Thyroid gland (tissue), 4 donors: ENCODE measurements at regions not wholly inside any gene's neighbourhood (a gene's known extent, or its start where the extent isn't known, plus 50 kb on each side); places are given as distances from the start of the nearest gene placed in this dataset.
A peak's percentile ranks its signal among the peaks of the same experiment; 100 is the strongest.

ENCODE experiments used
- DNase-seq, 2 donors: peaks; one replicate each; pipeline ENCODE4 v3.0.0-alpha.2; 2019
- H3K27ac ChIP-seq, 3 donors: fragments of 200-600 bp; sonication (generic); 1 replicate in 2 of 3; 2 replicates in 1 of 3; pipeline ENCODE4 v1.5.1; 2016 to 2019; ENCODE audit warnings: mild to moderate bottlenecking in 1 of 3, moderate library complexity in 1 of 3
- H3K27me3 ChIP-seq: fragments of 200-600 bp; sonication (generic); one replicate; pipeline ENCODE4 v1.5.1; 2019
- H3K36me3 ChIP-seq, 2 donors: fragments of 200-600 bp; sonication (generic); one replicate each; pipeline ENCODE4 v1.5.1; 2016 to 2019
- H3K4me1 ChIP-seq, 2 donors: fragments of 200-600 bp; sonication (generic); one replicate each; pipeline ENCODE4 v1.5.1; 2017 to 2019
- H3K4me3 ChIP-seq, 3 donors: fragments of 200-600 bp; sonication (generic); replicated peaks in 1 of 3; 1 replicate in 2 of 3; 2 replicates in 1 of 3; pipeline ENCODE4 v1.5.1; 2016; ENCODE audit warnings: mild to moderate bottlenecking in 1 of 3
- H3K9me3 ChIP-seq: fragments of 200-600 bp; sonication (generic); one replicate; pipeline ENCODE4 v1.5.1; 2017
- POLR2A ChIP-seq, 2 donors: fragments of 450-650 bp; IDR thresholded peaks; one replicate each; pipeline ENCODE4 v1.6.1; 2017; ENCODE audit warnings: antibody characterized with exemption in 2 of 2, mild to moderate bottlenecking in 2 of 2, moderate library complexity in 1 of 2
- WGBS, 2 donors: methylation state at CpG; one replicate each; pipeline ENCODE4 v1.1.5; 2017; 5-methylcytosine and 5-hydroxymethylcytosine counted together
- intact Hi-C: fragments of 100-400 bp; cut with DNase I; formaldehyde crosslinking; loops from one replicate; pipeline ENCODE4 v1.15.1; 2023
- TF ChIP-seq, protein P1 (sequence below), 6 experiments: fragments of 200-600 bp in 3 of 6; fragments of 450-650 bp in 3 of 6; sonication (generic) in 3 of 6; IDR thresholded peaks; one replicate each; pipeline ENCODE4 v1.5.1; 2016 to 2019; ENCODE audit warnings: antibody characterized with exemption in 6 of 6, mild to moderate bottlenecking in 2 of 6, inconsistent platforms in 1 of 6, moderate library complexity in 1 of 6

DNA sequence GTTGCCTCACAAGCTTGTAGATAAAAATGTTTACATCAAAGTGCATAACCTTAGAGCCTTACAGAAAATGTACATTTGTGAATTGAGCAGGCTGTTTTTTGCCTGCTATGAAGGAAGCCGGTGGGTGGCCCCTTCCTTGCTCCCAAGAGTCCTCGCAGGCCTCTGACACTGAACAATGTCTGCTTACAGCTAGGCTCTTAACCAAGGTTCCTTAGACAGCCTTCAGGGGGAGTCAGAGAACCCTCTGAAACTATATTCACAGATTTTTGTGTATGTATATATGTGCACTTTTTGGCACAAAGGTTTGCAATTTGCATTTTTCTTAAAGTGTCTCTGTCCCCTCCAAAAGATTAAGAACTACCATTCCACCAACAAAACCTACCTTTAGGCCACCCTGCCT is 282.6 kb downstream of the BARHL2 start:
- Histone ChIP-seq H3K4me3 (no peak overlapping the region), H3K4me1 (no peaks in the 10 kb centered on the region), H3K27ac (no peak overlapping the region), H3K27me3 (no peaks in the 10 kb centered on the region), H3K36me3 (no peaks in the 10 kb centered on the region), H3K9me3 (no peaks in the 10 kb centered on the region)
- TF ChIP-seq, protein P1, sequence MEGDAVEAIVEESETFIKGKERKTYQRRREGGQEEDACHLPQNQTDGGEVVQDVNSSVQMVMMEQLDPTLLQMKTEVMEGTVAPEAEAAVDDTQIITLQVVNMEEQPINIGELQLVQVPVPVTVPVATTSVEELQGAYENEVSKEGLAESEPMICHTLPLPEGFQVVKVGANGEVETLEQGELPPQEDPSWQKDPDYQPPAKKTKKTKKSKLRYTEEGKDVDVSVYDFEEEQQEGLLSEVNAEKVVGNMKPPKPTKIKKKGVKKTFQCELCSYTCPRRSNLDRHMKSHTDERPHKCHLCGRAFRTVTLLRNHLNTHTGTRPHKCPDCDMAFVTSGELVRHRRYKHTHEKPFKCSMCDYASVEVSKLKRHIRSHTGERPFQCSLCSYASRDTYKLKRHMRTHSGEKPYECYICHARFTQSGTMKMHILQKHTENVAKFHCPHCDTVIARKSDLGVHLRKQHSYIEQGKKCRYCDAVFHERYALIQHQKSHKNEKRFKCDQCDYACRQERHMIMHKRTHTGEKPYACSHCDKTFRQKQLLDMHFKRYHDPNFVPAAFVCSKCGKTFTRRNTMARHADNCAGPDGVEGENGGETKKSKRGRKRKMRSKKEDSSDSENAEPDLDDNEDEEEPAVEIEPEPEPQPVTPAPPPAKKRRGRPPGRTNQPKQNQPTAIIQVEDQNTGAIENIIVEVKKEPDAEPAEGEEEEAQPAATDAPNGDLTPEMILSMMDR (IDR thresholded peaks at IDR 0.05) = no peak
- no peak for TF ChIP-seq POLR2A (IDR thresholded peaks at IDR 0.05)
- 60 to 73% methylated on average over 2 of the region's 2 CpGs for WGBS, 2 donors
- intact Hi-C loops = no loop called here
- DNase-seq = no peak

DNA sequence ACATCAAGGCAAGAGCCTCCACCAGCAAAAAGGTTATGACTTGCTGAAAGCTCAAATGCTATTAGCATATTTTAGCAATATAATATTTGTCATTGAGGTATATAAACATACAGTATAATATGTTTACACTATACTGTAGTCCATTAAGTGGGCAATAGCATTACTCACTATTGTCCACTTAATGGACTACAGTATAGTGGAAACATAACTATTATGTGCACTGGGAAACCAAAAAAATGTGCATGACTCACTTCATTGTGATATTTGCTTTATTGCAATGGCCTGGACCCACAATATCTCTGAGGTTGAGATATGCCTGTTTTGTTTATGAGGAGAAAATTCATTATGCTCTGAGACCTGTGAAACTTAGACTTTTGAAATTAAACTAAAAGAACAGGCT is 300.0 kb downstream of the BARHL2 start:
- Histone ChIP-seq H3K4me1 (peaks cover 12 to 25% of the 10 kb centered on the region in 2 donors), H3K4me3 (no peak overlapping the region), H3K27ac (no peak overlapping the region), H3K9me3 (no peaks in the 10 kb centered on the region), H3K27me3 (no peaks in the 10 kb centered on the region), H3K36me3 (no peaks in the 10 kb centered on the region)
- DNase-seq = no peak
- TF ChIP-seq POLR2A (IDR thresholded peaks at IDR 0.05) = no peak
- TF ChIP-seq, protein P1 (IDR thresholded peaks at IDR 0.05) = no peak
- intact Hi-C loops = no loop called here

DNA sequence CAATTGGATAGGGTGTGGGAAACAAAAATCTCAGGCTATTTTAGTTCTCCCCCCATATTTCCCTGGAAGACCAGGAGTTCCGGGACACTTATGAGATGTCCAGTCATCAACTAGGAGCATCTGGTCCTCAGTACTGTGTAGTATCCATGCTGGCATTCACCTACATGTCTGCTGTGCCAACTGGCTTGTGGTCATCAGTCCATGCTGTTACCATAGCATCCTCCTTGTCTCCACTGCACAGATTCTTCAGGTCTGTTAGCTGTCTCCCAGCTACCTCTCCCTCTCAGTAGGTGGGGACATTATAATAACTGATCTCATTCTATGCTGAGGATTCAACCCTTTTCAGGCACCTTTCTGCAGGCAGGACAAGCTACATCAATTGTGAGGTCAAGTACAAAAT is 302.9 kb downstream of the BARHL2 start:
- 67 to 77% methylated on average over 1 of the region's 1 CpG for WGBS, 2 donors
- peak; percentile 21 to 23 for DNase-seq
- H3K9me3 ChIP-seq = no peaks in the 10 kb centered on the region
- H3K4me3 ChIP-seq = no peak overlapping the region
- TF ChIP-seq, protein P1 (IDR thresholded peaks at IDR 0.05) = no peak
- no peak for TF ChIP-seq POLR2A (IDR thresholded peaks at IDR 0.05)
- H3K4me1 ChIP-seq = peaks cover 16 to 27% of the 10 kb centered on the region in 2 donors
- H3K27me3 ChIP-seq = no peaks in the 10 kb centered on the region
- no peak overlapping the region for H3K27ac ChIP-seq
- intact Hi-C loops = no loop called here
- H3K36me3 ChIP-seq = no peaks in the 10 kb centered on the region

DNA sequence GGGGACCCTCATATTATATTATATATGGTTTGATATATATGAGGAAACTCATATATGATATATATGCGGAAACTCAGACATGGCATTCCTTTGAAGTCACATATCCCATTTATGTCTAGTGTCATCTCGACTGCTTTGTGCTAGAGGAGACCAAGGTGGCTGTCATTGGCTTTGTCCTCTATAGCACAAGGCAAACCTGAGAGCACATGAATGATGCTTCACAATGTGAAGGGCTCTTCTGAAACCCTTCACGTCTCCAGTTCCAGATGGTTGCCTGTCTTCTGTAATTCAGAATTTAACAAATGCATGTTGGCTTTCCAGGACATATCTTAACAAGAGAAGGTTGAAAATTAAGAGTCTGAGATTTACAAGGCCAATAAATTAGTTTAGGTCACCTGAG is 303.6 kb downstream of the BARHL2 start:
- no peaks in the 10 kb centered on the region for H3K36me3 ChIP-seq
- no peak for TF ChIP-seq POLR2A (IDR thresholded peaks at IDR 0.05)
- TF ChIP-seq, protein P1 (IDR thresholded peaks at IDR 0.05) = no peak
- H3K27ac ChIP-seq = peak overlapping the region in 1 of 3 donors; percentile 25
- H3K4me1 ChIP-seq = peaks cover 16 to 27% of the 10 kb centered on the region in 2 donors
- peak; percentile 67 to 68 for DNase-seq
- 41 to 42% methylated on average over 3 of the region's 3 CpGs for WGBS, 2 donors
- no peak overlapping the region for H3K4me3 ChIP-seq
- H3K27me3 ChIP-seq = no peaks in the 10 kb centered on the region
- intact Hi-C loops = no loop called here
- no peaks in the 10 kb centered on the region for H3K9me3 ChIP-seq

DNA sequence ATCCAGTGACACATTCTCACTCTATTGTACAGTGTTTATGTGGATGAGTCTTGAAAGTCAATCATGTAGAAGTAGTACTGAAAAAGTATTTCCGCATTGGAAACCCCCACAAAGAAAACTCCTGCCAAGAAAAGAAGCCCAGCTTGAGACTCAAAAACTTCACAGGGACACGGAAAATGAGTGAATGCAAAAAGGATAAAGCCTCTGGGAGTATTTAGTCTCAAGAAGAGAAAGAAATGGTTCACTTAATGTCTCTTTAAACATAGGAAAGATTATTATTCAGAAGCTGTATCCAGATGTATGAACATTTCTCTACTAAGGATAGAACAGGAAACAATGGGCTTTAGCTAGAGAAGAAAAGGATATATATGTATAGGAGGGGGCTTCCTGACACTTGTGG is 304.5 kb downstream of the BARHL2 start:
- no peak for DNase-seq
- TF ChIP-seq POLR2A (IDR thresholded peaks at IDR 0.05) = no peak
- TF ChIP-seq, protein P1 (IDR thresholded peaks at IDR 0.05) = no peak
- H3K27me3 ChIP-seq = no peaks in the 10 kb centered on the region
- no peaks in the 10 kb centered on the region for H3K9me3 ChIP-seq
- no peak overlapping the region for H3K27ac ChIP-seq
- H3K4me3 ChIP-seq = no peak overlapping the region
- peaks cover 16 to 27% of the 10 kb centered on the region in 2 donors for H3K4me1 ChIP-seq
- intact Hi-C loops = no loop called here
- no peaks in the 10 kb centered on the region for H3K36me3 ChIP-seq
- 21 to 35% methylated on average over 2 of the region's 2 CpGs for WGBS, 2 donors
